ENCODE measurements at regions not wholly inside any gene's neighbourhood (a gene's known extent, or its start where the extent isn't known, plus 50 kb on each side); places are given as distances from the start of the nearest gene placed in this dataset.

- H3K27me3 ChIP-seq = no peaks in the 10 kb centered on the region
- WGBS, 2 donors = 70 to 84% methylated on average over 2 of the region's 2 CpGs
Measured at GRCh38 chr1:5231541-5232315, 577.3 kb downstream of the AJAP1 start.

GRCh38 chr1:5227114-5227513 is 572.7 kb downstream of the AJAP1 start:
- H3K27ac ChIP-seq = no peak overlapping the region
- H3K27me3 ChIP-seq = no peaks in the 10 kb centered on the region
- TF ChIP-seq POLR2A (IDR thresholded peaks at IDR 0.05) = no peak
- TF ChIP-seq CTCF (IDR thresholded peaks at IDR 0.05) = no peak
- intact Hi-C loops (cut with DNase I; ENCODE audit: low total_unique reads) = no loop called here
- H3K4me1 ChIP-seq = peaks cover 18% of the 10 kb centered on the region
- no peak for DNase-seq
- no peaks in the 10 kb centered on the region for H3K9me3 ChIP-seq
- no peak overlapping the region for H3K4me3 ChIP-seq
- H3K36me3 ChIP-seq (ENCODE audit: low read depth, missing control alignments) = no peaks in the 10 kb centered on the region
- 88 to 92% methylated on average over 8 of the region's 8 CpGs for WGBS, 2 donors

More at GRCh38 chr1:5231541-5232315, 577.3 kb downstream of the AJAP1 start:
- Histone ChIP-seq H3K4me3 (no peak overlapping the region), H3K9me3 (no peaks in the 10 kb centered on the region), H3K27ac (no peak overlapping the region), H3K4me1 (no peaks in the 10 kb centered on the region), H3K36me3 (ENCODE audit: low read depth, missing control alignments) (no peaks in the 10 kb centered on the region)
- no peak for DNase-seq
- intact Hi-C loops (cut with DNase I; ENCODE audit: low total_unique reads) = no loop called here
- TF ChIP-seq POLR2A (IDR thresholded peaks at IDR 0.05) (no peak), CTCF (IDR thresholded peaks at IDR 0.05) (no peak)

- Histone ChIP-seq H3K36me3 (ENCODE audit: low read depth, missing control alignments) (no peaks in the 10 kb centered on the region), H3K4me1 (peaks cover 18% of the 10 kb centered on the region), H3K9me3 (no peaks in the 10 kb centered on the region), H3K27me3 (no peaks in the 10 kb centered on the region), H3K4me3 (no peak overlapping the region), H3K27ac (peak overlapping the region in 1 of 2 donors; percentile 1)
- intact Hi-C loops (cut with DNase I; ENCODE audit: low total_unique reads) = no loop called here
- TF ChIP-seq CTCF (IDR thresholded peaks at IDR 0.05) (no peak), POLR2A (IDR thresholded peaks at IDR 0.05) (no peak)
- 53 to 54% methylated on average over 20 of the region's 20 CpGs for WGBS, 2 donors
- no peak for DNase-seq
Measured at GRCh38 chr1:5225707-5226704, 571.6 kb downstream of the AJAP1 start.

DNA sequence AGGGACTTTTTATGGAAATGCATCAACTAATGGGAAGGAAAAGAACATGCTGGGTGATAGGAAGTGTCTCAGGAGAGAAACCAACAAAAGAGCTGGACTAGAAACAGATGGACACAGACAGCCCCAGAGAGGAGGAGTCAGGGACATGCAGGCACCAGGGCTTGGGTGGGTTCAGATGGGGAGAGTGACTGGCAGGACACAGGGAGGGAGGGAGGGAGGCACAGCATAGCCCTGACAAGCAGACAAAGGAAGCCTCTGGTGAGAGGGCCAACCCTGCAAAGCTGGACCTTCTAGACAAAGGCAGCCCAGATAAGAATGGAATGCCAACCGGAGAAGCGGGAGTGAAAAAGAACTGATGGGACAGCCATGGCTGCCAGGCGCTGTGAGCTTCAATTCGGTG is 568.8 kb downstream of the AJAP1 start:
- H3K9me3 ChIP-seq = no peaks in the 10 kb centered on the region
- peaks cover 18% of the 10 kb centered on the region for H3K4me1 ChIP-seq
- H3K4me3 ChIP-seq = no peak overlapping the region
- intact Hi-C loops (cut with DNase I; ENCODE audit: low total_unique reads) = no loop called here
- TF ChIP-seq POLR2A (IDR thresholded peaks at IDR 0.05) = no peak
- TF ChIP-seq CTCF (IDR thresholded peaks at IDR 0.05) = no peak
- H3K27ac ChIP-seq = no peak overlapping the region
- peak; percentile 80 for DNase-seq
- H3K27me3 ChIP-seq = no peaks in the 10 kb centered on the region
- H3K36me3 ChIP-seq (ENCODE audit: low read depth, missing control alignments) = no peaks in the 10 kb centered on the region
- 59 to 69% methylated on average over 4 of the region's 4 CpGs for WGBS, 2 donors
